Tibial nerve (tissue), 3 donors: ENCODE measurements at regions not wholly inside any gene's neighbourhood (a gene's known extent, or its start where the extent isn't known, plus 50 kb on each side); places are given as distances from the start of the nearest gene placed in this dataset.

ENCODE experiments used
- CTCF ChIP-seq, 5 experiments: fragments of 200-600 bp in 3 of 5; fragments of 450-650 bp in 2 of 5; sonication (generic) in 3 of 5; IDR thresholded peaks; one replicate each; pipeline ENCODE4 v1.5.1; 2016 to 2019; ENCODE audit warnings: antibody characterized with exemption in 5 of 5, mild to moderate bottlenecking in 3 of 5, moderate library complexity in 2 of 5
- POLR2A ChIP-seq, 2 donors: fragments of 450-650 bp; IDR thresholded peaks; one replicate each; pipeline ENCODE4 v1.6.1; 2017; ENCODE audit warnings: antibody characterized with exemption in 2 of 2, mild to moderate bottlenecking in 2 of 2, moderate library complexity in 2 of 2

DNA sequence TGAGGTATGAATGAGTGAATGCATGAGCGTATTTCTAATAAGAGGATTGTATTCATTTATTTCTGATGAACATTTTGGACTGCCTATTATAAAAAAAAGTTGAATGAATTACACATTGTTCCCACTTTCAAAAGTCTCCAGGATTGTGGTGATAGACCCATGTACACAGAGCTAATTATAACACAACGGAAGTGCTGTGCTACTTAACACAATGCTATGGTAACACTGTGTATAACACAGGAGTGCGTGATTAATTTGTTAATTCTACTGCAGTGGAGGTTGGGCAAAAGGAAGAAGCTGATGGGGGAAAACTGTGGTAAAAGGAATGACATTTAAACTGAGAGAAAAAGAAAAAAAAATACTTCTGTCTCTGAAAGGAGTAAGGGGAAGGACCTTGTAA, 147.8 kb upstream of the MEF2C start:
- TF ChIP-seq CTCF (IDR thresholded peaks at IDR 0.05): no peak
- no peak for TF ChIP-seq POLR2A (IDR thresholded peaks at IDR 0.05)
